PC-9 (cell line): ENCODE measurements at regions not wholly inside any gene's neighbourhood (a gene's known extent, or its start where the extent isn't known, plus 50 kb on each side); places are given as distances from the start of the nearest gene placed in this dataset.

Experiments
- BruUV-seq: library from RNA; stranded (reverse); fragments of 400-500 nt; replicated peaks from 2 replicates; lab custom pipeline; 2021; lab: Mats Ljungman, UMichigan
- CTCF ChIA-PET: fragments of 300-600 bp; sonication (Branson Sonifier 250); formaldehyde crosslinking; loops from one replicate; lab custom pipeline; 2022; ENCODE audit warnings: antibody characterized with exemption; lab: Charles Lee
- POLR2A ChIA-PET: fragments of 300-600 bp; sonication (Branson Sonifier 250); formaldehyde crosslinking; loops from one replicate; lab custom pipeline; 2022; ENCODE audit warnings: antibody characterized with exemption; ENCODE audit not compliant: unreplicated experiment; lab: Charles Lee
- DNase-seq, 2 experiments: peaks; one replicate each; pipeline versions ENCODE4 v3.0.0 to v3.0.0-alpha.2; 2015 to 2022; ENCODE audit warnings: mixed read lengths in 1 of 2
- H2AFZ ChIP-seq: fragments of 200-600 bp; sonication (generic); 2 replicates; pipeline ENCODE4 v1.8.1; 2017; ENCODE audit warnings: antibody characterized with exemption
- H3F3A ChIP-seq: fragments of 200-600 bp; sonication (generic); 2 replicates; pipeline ENCODE4 v1.8.1; 2017; ENCODE audit warnings: antibody characterized with exemption, mild to moderate bottlenecking, low read depth; ENCODE audit not compliant: insufficient read depth
- H3K27ac ChIP-seq: fragments of 200-600 bp; sonication (generic); 2 replicates; pipeline ENCODE4 v1.6.1; 2016; ENCODE audit warnings: mixed run types
- H3K27me3 ChIP-seq: fragments of 200-600 bp; sonication (generic); 2 replicates; pipeline ENCODE4 v1.6.1; 2016; ENCODE audit warnings: low read depth, mixed run types; ENCODE audit not compliant: insufficient read depth
- H3K36me3 ChIP-seq: fragments of 200-600 bp; sonication (generic); 2 replicates; pipeline ENCODE4 v1.6.1; 2016; ENCODE audit warnings: low read depth, mixed run types
- H3K4me1 ChIP-seq: fragments of 200-600 bp; sonication (generic); replicated peaks from 2 replicates; pipeline ENCODE4 v1.6.1; 2016; ENCODE audit warnings: mixed run types; ENCODE audit not compliant: insufficient read depth
- H3K4me2 ChIP-seq: fragments of 200-600 bp; sonication (generic); 2 replicates; pipeline ENCODE4 v1.6.1; 2017; ENCODE audit warnings: mixed run types
- H3K4me3 ChIP-seq: fragments of 200-600 bp; sonication (generic); 2 replicates; pipeline ENCODE4 v1.6.1; 2016; ENCODE audit warnings: mixed run types
- H3K79me2 ChIP-seq: fragments of 200-600 bp; sonication (generic); 2 replicates; pipeline ENCODE4 v1.6.1; 2017; ENCODE audit warnings: low read depth, mixed run types
- H3K9me2 ChIP-seq: fragments of 200-600 bp; sonication (generic); 2 replicates; pipeline ENCODE4 v1.8.1; 2017; ENCODE audit warnings: mild to moderate bottlenecking; ENCODE audit not compliant: insufficient read depth
- H3K9me3 ChIP-seq: fragments of 200-600 bp; sonication (generic); 2 replicates; pipeline ENCODE4 v1.8.1; 2016; ENCODE audit warnings: low read depth; ENCODE audit not compliant: insufficient read depth
- H4K20me1 ChIP-seq: fragments of 200-600 bp; sonication (generic); 2 replicates; pipeline ENCODE4 v1.8.1; 2017; ENCODE audit not compliant: insufficient read depth
- CTCF ChIP-seq: fragments of 200-600 bp; sonication (generic); conservative IDR thresholded peaks from 2 replicates; pipeline ENCODE4 v1.6.1; 2017; ENCODE audit warnings: mixed run types, antibody characterized with exemption, mild to moderate bottlenecking, moderate library complexity
- EZH2 ChIP-seq: fragments of 200-600 bp; sonication (generic); IDR thresholded peaks from 2 replicates; pipeline ENCODE4 v1.8.0; 2017; ENCODE audit warnings: antibody characterized with exemption, low read depth
- intact Hi-C: fragments of 100-400 bp; cut with micrococcal nuclease; formaldehyde crosslinking; loops from one replicate; pipeline ENCODE4 v1.10.0; 2022; ENCODE audit not compliant: unreplicated experiment

- Histone ChIP-seq H3K4me3 (no peak overlapping the region), H3F3A (no peaks in the 10 kb centered on the region), H3K27ac (no peak overlapping the region), H3K9me3 (no peaks in the 10 kb centered on the region), H3K27me3 (no peaks in the 10 kb centered on the region), H3K4me1 (no peaks in the 10 kb centered on the region), H2AFZ (no peak overlapping the region), H3K36me3 (no peaks in the 10 kb centered on the region), H3K4me2 (no peak overlapping the region), H3K9me2 (no peaks in the 10 kb centered on the region), H3K79me2 (no peaks in the 10 kb centered on the region), H4K20me1 (no peaks in the 10 kb centered on the region)
- intact Hi-C loops: no loop called here
- ChIA-PET POLR2A (no interaction called here), CTCF (no interaction called here)
- BruUV-seq: no TSS peak
- TF ChIP-seq EZH2 (no peak), CTCF (no peak)
- DNase-seq: no peak
Observed at GRCh38 chr13:43981512-43982301, 102.0 kb downstream of the LACC1 start.

- H3K9me2 ChIP-seq: no peaks in the 10 kb centered on the region
- H3K27ac ChIP-seq: no peak overlapping the region
- no TSS peak for BruUV-seq
- POLR2A ChIA-PET: no interaction called here
- no peak for DNase-seq
- CTCF ChIA-PET: no interaction called here
- no peaks in the 10 kb centered on the region for H4K20me1 ChIP-seq
- H3K4me2 ChIP-seq: no peak overlapping the region
- intact Hi-C loops: no loop called here
- no peaks in the 10 kb centered on the region for H3K27me3 ChIP-seq
- no peaks in the 10 kb centered on the region for H3K79me2 ChIP-seq
- TF ChIP-seq CTCF (no peak), EZH2 (no peak)
- no peak overlapping the region for H3K4me3 ChIP-seq
- H3K4me1 ChIP-seq: no peaks in the 10 kb centered on the region
- H3K9me3 ChIP-seq: no peaks in the 10 kb centered on the region
- no peaks in the 10 kb centered on the region for H3F3A ChIP-seq
- H3K36me3 ChIP-seq: no peaks in the 10 kb centered on the region
- H2AFZ ChIP-seq: no peak overlapping the region
Observed at GRCh38 chr13:43983373-43983772, 103.7 kb downstream of the LACC1 start.

GRCh38 chr13:43984292-43984691 lies 104.6 kb downstream of the LACC1 start:
- POLR2A ChIA-PET: no interaction called here
- H3K9me3 ChIP-seq: no peaks in the 10 kb centered on the region
- H3F3A ChIP-seq: no peaks in the 10 kb centered on the region
- no peaks in the 10 kb centered on the region for H3K79me2 ChIP-seq
- H4K20me1 ChIP-seq: no peaks in the 10 kb centered on the region
- H3K4me1 ChIP-seq: no peaks in the 10 kb centered on the region
- CTCF ChIA-PET: no interaction called here
- H3K27me3 ChIP-seq: no peaks in the 10 kb centered on the region
- intact Hi-C loops: no loop called here
- no peak overlapping the region for H3K4me3 ChIP-seq
- no peak overlapping the region for H3K4me2 ChIP-seq
- no TSS peak for BruUV-seq
- no peaks in the 10 kb centered on the region for H3K36me3 ChIP-seq
- TF ChIP-seq CTCF (no peak), EZH2 (no peak)
- no peaks in the 10 kb centered on the region for H3K9me2 ChIP-seq
- DNase-seq: no peak
- H3K27ac ChIP-seq: no peak overlapping the region
- no peak overlapping the region for H2AFZ ChIP-seq
